CD4-positive, alpha-beta T cell (primary cell): ENCODE measurements at regions not wholly inside any gene's neighbourhood (a gene's known extent, or its start where the extent isn't known, plus 50 kb on each side); places are given as distances from the start of the nearest gene placed in this dataset.

Experiments used
- ATAC-seq: fragments of 200-7000 bp; cut with Tn5 transposase; one replicate; pipeline ENCODE4 v1.10.0; 2022; ENCODE audit warnings: mild to moderate bottlenecking; ENCODE audit not compliant: poor library complexity
- CTCF ChIA-PET: fragments of 350-600 bp; sonication (Branson Sonifier 250); formaldehyde crosslinking; loops from one replicate; lab custom pipeline; 2021; ENCODE audit warnings: antibody characterized with exemption, inconsistent platforms; lab: Charles Lee
- POLR2A ChIA-PET: fragments of 350-600 bp; sonication (Branson Sonifier 250); formaldehyde crosslinking; loops from one replicate; lab custom pipeline; 2021; ENCODE audit warnings: antibody characterized with exemption, inconsistent platforms; lab: Charles Lee
- DNase-seq, 14 experiments: peaks; one replicate each; pipeline ENCODE4 v3.0.0-alpha.2; 2013 to 2020; ENCODE audit warnings: mixed read lengths in 2 of 14
- H3K27ac ChIP-seq, 2 donors: one replicate each; pipeline versions ENCODE4 v1.5.1 to v1.7.0; 2013; ENCODE audit warnings: low read length in 2 of 2, low read depth in 1 of 2, mild to moderate bottlenecking in 1 of 2
- H3K27me3 ChIP-seq, 2 experiments: 1 replicate in 1 of 2; 2 replicates in 1 of 2; pipeline versions ENCODE4 v1.6.1 to v1.7.0; 2013; ENCODE audit warnings: low read length in 2 of 2, control low read depth in 1 of 2, mild to moderate bottlenecking in 1 of 2, moderate library complexity in 1 of 2; ENCODE audit not compliant: insufficient read depth in 2 of 2, control insufficient read depth in 1 of 2
- H3K36me3 ChIP-seq: one replicate; pipeline ENCODE4 v1.6.1; 2013; ENCODE audit warnings: low read length, control low read depth; ENCODE audit not compliant: insufficient read depth
- H3K4me1 ChIP-seq: one replicate; pipeline ENCODE4 v1.6.1; 2013; ENCODE audit warnings: low read length, control low read depth; ENCODE audit not compliant: insufficient read depth
- H3K4me3 ChIP-seq: one replicate; pipeline ENCODE4 v1.5.1; 2013; ENCODE audit warnings: mild to moderate bottlenecking, low read length, moderate library complexity
- H3K9me3 ChIP-seq, 2 experiments: 1 replicate in 1 of 2; 2 replicates in 1 of 2; pipeline versions ENCODE4 v1.6.1 to v1.7.0; 2013; ENCODE audit warnings: low read length in 2 of 2, mild to moderate bottlenecking in 2 of 2, control low read depth in 1 of 2, moderate library complexity in 1 of 2; ENCODE audit not compliant: control insufficient read depth in 1 of 2, insufficient read depth in 1 of 2
- H3K27ac Mint-ChIP-seq: one replicate; pipeline ENCODE4 v1.8.0; 2020; ENCODE audit warnings: mixed read lengths
- H3K27me3 Mint-ChIP-seq: one replicate; pipeline ENCODE4 v1.8.0; 2021; ENCODE audit warnings: mixed read lengths
- H3K36me3 Mint-ChIP-seq: one replicate; pipeline ENCODE4 v1.8.0; 2021; ENCODE audit warnings: low read depth, mixed read lengths
- H3K4me1 Mint-ChIP-seq: one replicate; pipeline ENCODE4 v1.8.0; 2021; ENCODE audit warnings: low read depth, mixed read lengths
- H3K4me3 Mint-ChIP-seq: one replicate; pipeline ENCODE4 v1.8.0; 2020; ENCODE audit warnings: mild to moderate bottlenecking, mixed read lengths
- H3K9me3 Mint-ChIP-seq: one replicate; pipeline ENCODE4 v1.8.0; 2020; ENCODE audit warnings: mixed read lengths
- CTCF ChIP-seq: fragments of 200-600 bp; IDR thresholded peaks from one replicate; pipeline ENCODE4 v1.8.0; 2022; ENCODE audit warnings: antibody characterized with exemption, mild to moderate bottlenecking
- intact Hi-C, 2 experiments: fragments of 100-400 bp; cut with DNase I in 1 of 2; cut with micrococcal nuclease in 1 of 2; formaldehyde crosslinking; loops; one replicate each; pipeline versions ENCODE4 v1.15.1 to v1.9.0; 2023 to 2025; cut with DNase I, micrococcal nuclease

GRCh38 chr9:96038914-96039313, 163.4 kb downstream of the ERCC6L2 start:
- Histone ChIP-seq H3K9me3 (peaks cover 0 to 31% of the 10 kb centered on the region in 2 experiments), H3K36me3 (no peaks in the 10 kb centered on the region), H3K27ac (no peak overlapping the region), H3K4me3 (no peak overlapping the region), H3K27me3 (no peaks in the 10 kb centered on the region), H3K4me1 (no peaks in the 10 kb centered on the region)
- ATAC-seq (no peak), DNase-seq (no peak)
- POLR2A ChIA-PET, result no interaction called here
- intact Hi-C loops, result no loop called here
- no peak overlapping the region for H3K4me3 Mint-ChIP-seq
- H3K36me3 Mint-ChIP-seq, result no peaks in the 10 kb centered on the region
- no peak for TF ChIP-seq CTCF
- H3K9me3 Mint-ChIP-seq, result no peaks in the 10 kb centered on the region
- no peak overlapping the region for H3K27ac Mint-ChIP-seq
- no peaks in the 10 kb centered on the region for H3K4me1 Mint-ChIP-seq
- CTCF ChIA-PET, result no interaction called here
- peaks cover 6% of the 10 kb centered on the region for H3K27me3 Mint-ChIP-seq

GRCh38 chr9:96038271-96038670, 162.8 kb downstream of the ERCC6L2 start:
- Histone ChIP-seq H3K27me3 (no peaks in the 10 kb centered on the region), H3K4me1 (no peaks in the 10 kb centered on the region), H3K4me3 (no peak overlapping the region), H3K9me3 (peaks cover 0 to 31% of the 10 kb centered on the region in 2 experiments), H3K27ac (no peak overlapping the region), H3K36me3 (no peaks in the 10 kb centered on the region)
- H3K9me3 Mint-ChIP-seq, result no peaks in the 10 kb centered on the region
- ChIA-PET POLR2A (no interaction called here), CTCF (no interaction called here)
- H3K36me3 Mint-ChIP-seq, result no peaks in the 10 kb centered on the region
- H3K4me3 Mint-ChIP-seq, result no peak overlapping the region
- DNase-seq (no peak), ATAC-seq (no peak)
- H3K27me3 Mint-ChIP-seq, result peaks cover 6% of the 10 kb centered on the region
- no peak for TF ChIP-seq CTCF
- no peak overlapping the region for H3K27ac Mint-ChIP-seq
- intact Hi-C loops, result no loop called here
- H3K4me1 Mint-ChIP-seq, result no peaks in the 10 kb centered on the region

- no peaks in the 10 kb centered on the region for H3K4me1 Mint-ChIP-seq
- TF ChIP-seq CTCF, result no peak
- H3K4me3 ChIP-seq, result no peak overlapping the region
- no peak for DNase-seq
- CTCF ChIA-PET, result no interaction called here
- H3K4me1 ChIP-seq, result no peaks in the 10 kb centered on the region
- H3K27me3 Mint-ChIP-seq, result peaks cover 14% of the 10 kb centered on the region
- no peak overlapping the region for H3K27ac ChIP-seq
- peaks cover 0 to 27% of the 10 kb centered on the region in 2 experiments for H3K9me3 ChIP-seq
- intact Hi-C loops, result no loop called here
- POLR2A ChIA-PET, result no interaction called here
- H3K9me3 Mint-ChIP-seq, result no peaks in the 10 kb centered on the region
- no peaks in the 10 kb centered on the region for H3K36me3 ChIP-seq
- no peak overlapping the region for H3K27ac Mint-ChIP-seq
- no peaks in the 10 kb centered on the region for H3K36me3 Mint-ChIP-seq
- no peak for ATAC-seq
- no peak overlapping the region for H3K4me3 Mint-ChIP-seq
- H3K27me3 ChIP-seq, result no peaks in the 10 kb centered on the region
Measured at GRCh38 chr9:96034553-96035122, 159.1 kb downstream of the ERCC6L2 start.
